AML-193 (cell line): ENCODE measurements at regions not wholly inside any gene's neighbourhood (a gene's known extent, or its start where the extent isn't known, plus 50 kb on each side); places are given as distances from the start of the nearest gene placed in this dataset.

Experiments used
- DNase-seq, 2 experiments: peaks; one replicate each; lab custom pipeline; 2025; lab: John Stamatoyannopoulos, UW

DNA sequence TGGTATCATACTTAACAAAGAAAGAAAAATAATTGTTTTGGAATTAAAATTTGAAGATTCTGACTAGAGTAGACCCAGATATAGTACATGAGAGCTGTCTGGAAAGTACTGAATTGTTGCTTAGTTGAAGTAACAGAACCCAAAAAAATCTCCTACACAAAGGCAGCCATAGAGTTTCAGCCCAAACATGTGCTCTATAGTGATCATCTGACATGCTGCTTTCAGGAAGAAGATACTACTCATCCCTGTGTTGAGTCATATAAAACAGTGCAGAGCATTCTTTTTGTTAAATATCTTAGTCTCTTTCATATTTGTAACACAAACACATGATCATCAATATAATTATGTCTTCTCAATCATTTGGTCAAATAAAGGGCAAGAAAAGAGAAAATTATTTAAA lies 84.8 kb upstream of the PTPRM start:
- no peak for DNase-seq

DNA sequence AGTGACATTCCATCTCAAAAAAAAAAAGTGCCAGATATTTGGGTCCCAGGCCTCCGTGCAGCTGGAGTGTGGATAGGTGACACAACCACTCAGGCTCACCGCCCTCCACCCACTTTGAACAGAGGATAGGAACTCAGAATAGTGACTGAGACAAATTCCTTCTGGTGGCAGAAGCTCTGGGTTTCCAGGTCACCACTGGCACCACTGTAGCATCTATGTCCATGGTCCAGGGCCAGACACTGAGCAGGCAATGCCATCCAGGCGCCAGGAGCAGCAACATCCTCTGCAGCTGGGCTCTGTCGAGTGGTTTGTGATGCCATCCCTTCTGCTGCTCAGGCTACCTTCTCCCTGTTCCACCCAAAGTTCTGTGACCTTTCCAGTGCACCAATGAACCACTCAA lies 81.5 kb upstream of the PTPRM start:
- no peak for DNase-seq

- no peak for DNase-seq
These were observed 78.5 kb upstream of the PTPRM start for GRCh38 chr18:7488571-7488970.

DNA sequence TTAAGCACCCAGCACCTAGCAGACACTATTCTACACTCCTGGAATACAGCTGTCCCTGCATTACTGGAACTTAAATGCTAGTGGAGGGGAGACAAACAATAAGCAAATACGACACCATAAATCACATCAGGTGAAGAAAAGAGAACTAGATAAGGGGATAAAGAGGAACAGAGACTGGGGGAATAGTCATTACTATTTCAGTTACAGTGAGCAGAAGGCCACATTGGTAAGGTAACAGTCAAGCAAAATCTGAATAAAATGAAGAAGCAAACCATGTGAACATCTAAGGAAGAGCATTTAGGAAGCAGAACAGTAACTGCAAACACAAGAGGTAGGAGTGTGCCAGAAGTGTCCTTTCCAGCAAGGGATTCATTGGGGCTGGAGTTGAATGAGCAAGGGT lies 77.0 kb upstream of the PTPRM start:
- DNase-seq, result no peak

GRCh38 chr18:7492385-7492784 lies 74.7 kb upstream of the PTPRM start:
- no peak for DNase-seq

GRCh38 chr18:7497081-7497480 lies 70.0 kb upstream of the PTPRM start:
- no peak for DNase-seq

DNA sequence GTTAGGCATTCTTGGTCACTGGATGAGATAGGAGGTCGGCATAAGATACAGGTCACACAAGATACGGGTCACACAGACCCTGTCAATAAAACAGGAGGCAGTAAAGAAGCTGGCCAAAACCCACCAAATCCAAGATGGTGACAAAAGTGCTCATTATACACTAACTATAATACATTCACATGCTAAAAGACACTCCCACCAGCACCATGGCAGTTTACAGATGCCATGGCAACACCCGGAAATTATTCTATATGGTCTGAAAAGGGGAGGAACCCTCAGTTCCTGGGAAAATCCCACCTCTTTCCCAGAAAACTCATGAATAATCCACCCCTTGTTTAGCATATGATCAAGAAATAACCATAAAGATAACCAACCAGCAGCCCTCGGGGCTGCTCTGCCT lies 56.0 kb upstream of the PTPRM start:
- DNase-seq, result no peak

- no peak for DNase-seq
These were observed 54.8 kb upstream of the PTPRM start for GRCh38 chr18:7512348-7512747.

DNA sequence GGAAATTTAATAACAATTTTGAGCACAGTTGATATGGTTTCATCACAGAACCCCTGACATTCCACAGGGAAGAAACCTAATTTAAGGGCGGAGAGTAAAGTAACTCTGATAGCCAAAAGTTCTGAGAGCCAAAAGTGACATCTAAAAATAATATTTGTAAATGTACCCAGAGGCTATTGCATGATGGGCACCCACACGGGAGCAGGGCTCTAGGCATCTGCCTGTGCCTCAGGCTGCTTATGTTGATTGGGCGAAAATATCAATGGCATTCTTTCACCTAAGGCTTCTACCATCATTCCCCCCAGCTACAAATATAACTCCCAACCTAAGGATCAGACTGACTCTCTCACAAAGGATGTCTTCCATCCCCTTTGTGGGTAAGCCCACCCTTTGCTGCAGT lies 54.1 kb upstream of the PTPRM start:
- DNase-seq, result no peak

DNA sequence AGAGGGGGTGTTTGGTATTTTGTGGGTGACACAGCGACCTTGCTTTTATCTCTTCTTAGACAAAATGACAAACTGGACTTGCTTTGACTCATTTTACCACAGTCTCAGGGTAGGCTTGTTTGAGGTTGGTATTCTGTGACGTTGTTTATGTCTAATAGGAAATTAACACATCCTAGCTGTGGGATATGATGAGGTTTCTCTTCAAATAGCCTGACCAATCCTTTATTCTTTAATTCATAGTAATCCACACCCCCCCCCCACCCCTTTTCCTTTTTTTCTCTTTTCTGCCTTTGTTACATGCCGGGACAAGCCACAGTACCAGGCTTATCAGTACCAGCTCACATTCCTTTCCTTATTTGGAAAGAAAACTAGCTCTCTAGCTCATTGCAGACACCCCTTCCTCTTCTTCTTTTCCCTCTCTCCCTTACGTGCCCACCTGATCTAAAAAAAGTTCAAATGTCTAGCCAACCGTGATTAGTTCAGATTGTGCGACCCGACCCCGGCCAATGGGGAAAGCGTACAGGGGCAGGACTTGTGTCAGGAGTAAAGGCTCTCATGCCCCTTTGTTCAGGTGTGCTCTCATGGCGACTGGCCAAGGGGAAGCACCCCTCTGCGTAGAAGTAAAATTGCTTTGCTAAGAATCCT lies 52.2 kb upstream of the PTPRM start:
- DNase-seq, result no peak

DNA sequence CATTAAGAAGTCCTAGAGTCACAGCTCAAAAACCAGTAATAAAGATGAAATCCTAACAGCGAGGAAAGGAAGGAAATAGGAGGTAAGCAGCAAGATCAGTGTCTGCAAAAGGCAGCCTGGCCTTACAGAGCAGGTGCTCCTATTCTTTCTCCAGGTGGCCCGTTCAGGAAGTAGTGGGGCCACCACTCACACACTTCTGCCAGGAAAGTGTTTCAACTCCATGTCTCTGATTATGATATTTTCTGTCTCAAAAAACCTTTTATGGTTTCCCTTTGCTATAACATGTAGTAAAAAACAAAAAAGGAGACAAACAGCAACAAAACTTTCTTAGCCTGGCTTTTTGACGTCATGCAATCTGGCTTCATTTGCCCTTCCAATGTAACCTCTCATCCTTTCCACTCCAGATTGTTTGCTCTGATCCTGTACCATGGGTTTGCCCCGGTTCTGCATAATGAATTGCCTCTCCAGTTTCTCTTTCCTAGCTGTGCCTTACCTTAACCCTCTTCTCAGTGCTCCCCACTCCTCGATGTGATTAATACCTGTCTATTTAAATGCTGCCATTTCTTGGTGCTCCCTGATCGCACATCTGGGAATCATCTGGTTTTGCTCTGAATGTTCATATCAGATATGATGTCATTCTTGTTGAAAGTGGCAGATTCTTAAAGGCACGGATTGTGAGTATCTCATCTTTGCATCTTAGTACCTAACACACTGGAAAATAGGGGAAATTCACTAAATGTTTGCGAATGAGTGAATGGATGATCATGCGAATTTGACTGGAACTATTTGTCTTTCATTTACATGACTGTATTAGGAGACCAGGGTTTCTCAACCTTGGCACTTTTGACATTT lies 50.6 kb upstream of the PTPRM start:
- DNase-seq, result no peak
